Natural killer cell (primary cell): ENCODE measurements at regions not wholly inside any gene's neighbourhood (a gene's known extent, or its start where the extent isn't known, plus 50 kb on each side); places are given as distances from the start of the nearest gene placed in this dataset.

Experiments used
- ATAC-seq, 3 donors: fragments of 150-1000 bp in 2 of 3; fragments of 200-7000 bp in 1 of 3; cut with Tn5 transposase; 1 replicate in 1 of 3; 2 replicates in 2 of 3; pipeline ENCODE4 v1.10.0; 2021; ENCODE audit warnings: mild to moderate bottlenecking in 2 of 3, moderate library complexity in 2 of 3
- DNase-seq, 2 donors: peaks; one replicate each; pipeline versions ENCODE4 v3.0.0 to v3.0.0-alpha.2; 2013 to 2021; ENCODE audit warnings: mixed read lengths in 1 of 2
- H3K27ac ChIP-seq: one replicate; pipeline ENCODE4 v1.5.1; 2013; ENCODE audit warnings: mild to moderate bottlenecking, low read length
- H3K27me3 ChIP-seq: one replicate; pipeline ENCODE4 v1.6.1; 2013; ENCODE audit warnings: low read length; ENCODE audit not compliant: control insufficient read depth, insufficient read depth
- H3K36me3 ChIP-seq: one replicate; pipeline ENCODE4 v1.6.1; 2013; ENCODE audit warnings: low read length; ENCODE audit not compliant: control insufficient read depth, insufficient read depth
- H3K4me1 ChIP-seq: one replicate; pipeline ENCODE4 v1.6.1; 2013; ENCODE audit warnings: low read length; ENCODE audit not compliant: control insufficient read depth, insufficient read depth
- H3K4me3 ChIP-seq: one replicate; pipeline ENCODE4 v1.5.1; 2013; ENCODE audit warnings: low read length
- H3K9me3 ChIP-seq: one replicate; pipeline ENCODE4 v1.6.1; 2013; ENCODE audit warnings: low read length; ENCODE audit not compliant: control insufficient read depth, insufficient read depth
- H3K27ac Mint-ChIP-seq, 2 donors: one replicate each; pipeline ENCODE4 v1.8.0; 2022; ENCODE audit warnings: mild to moderate bottlenecking in 2 of 2, mixed read lengths in 2 of 2, moderate library complexity in 1 of 2
- H3K27me3 Mint-ChIP-seq, 2 donors: one replicate each; pipeline ENCODE4 v1.8.0; 2022; ENCODE audit warnings: low read depth in 2 of 2, mixed read lengths in 2 of 2
- H3K36me3 Mint-ChIP-seq: one replicate; pipeline ENCODE4 v1.8.0; 2022; ENCODE audit warnings: mixed read lengths
- H3K4me1 Mint-ChIP-seq, 2 donors: one replicate each; pipeline ENCODE4 v1.8.0; 2022; ENCODE audit warnings: mixed read lengths in 2 of 2
- H3K4me3 Mint-ChIP-seq: one replicate; pipeline ENCODE4 v1.8.0; 2022; ENCODE audit warnings: mild to moderate bottlenecking, moderate library complexity, mixed read lengths
- H3K9me3 Mint-ChIP-seq, 2 donors: one replicate each; pipeline ENCODE4 v1.8.0; 2022; ENCODE audit warnings: mixed read lengths in 2 of 2
- WGBS: methylation state at CpG from one replicate; pipeline ENCODE4 v1.1.7; 2013; ENCODE audit warnings: missing lambda C conversion rate; ENCODE audit not compliant: insufficient coverage; 5-methylcytosine and 5-hydroxymethylcytosine counted together
- intact Hi-C: fragments of 100-400 bp; cut with micrococcal nuclease; formaldehyde crosslinking; loops from one replicate; pipeline ENCODE4 v1.14.2; 2022
- TF ChIP-seq, protein P1 (sequence below): fragments of 200-600 bp; IDR thresholded peaks from one replicate; pipeline ENCODE4 v1.8.0; 2022; ENCODE audit warnings: antibody characterized with exemption

GRCh38 chr3:14334136-14334535 is 68.3 kb upstream of the SLC6A6 start:
- H3K4me3 Mint-ChIP-seq = no peak overlapping the region
- no peaks in the 10 kb centered on the region for H3K36me3 Mint-ChIP-seq
- WGBS = 87% methylated on average over 2 of the region's 4 CpGs
- H3K9me3 Mint-ChIP-seq = no peaks in the 10 kb centered on the region
- H3K27ac ChIP-seq = no peak overlapping the region
- H3K4me1 ChIP-seq = no peaks in the 10 kb centered on the region
- TF ChIP-seq, protein P1, sequence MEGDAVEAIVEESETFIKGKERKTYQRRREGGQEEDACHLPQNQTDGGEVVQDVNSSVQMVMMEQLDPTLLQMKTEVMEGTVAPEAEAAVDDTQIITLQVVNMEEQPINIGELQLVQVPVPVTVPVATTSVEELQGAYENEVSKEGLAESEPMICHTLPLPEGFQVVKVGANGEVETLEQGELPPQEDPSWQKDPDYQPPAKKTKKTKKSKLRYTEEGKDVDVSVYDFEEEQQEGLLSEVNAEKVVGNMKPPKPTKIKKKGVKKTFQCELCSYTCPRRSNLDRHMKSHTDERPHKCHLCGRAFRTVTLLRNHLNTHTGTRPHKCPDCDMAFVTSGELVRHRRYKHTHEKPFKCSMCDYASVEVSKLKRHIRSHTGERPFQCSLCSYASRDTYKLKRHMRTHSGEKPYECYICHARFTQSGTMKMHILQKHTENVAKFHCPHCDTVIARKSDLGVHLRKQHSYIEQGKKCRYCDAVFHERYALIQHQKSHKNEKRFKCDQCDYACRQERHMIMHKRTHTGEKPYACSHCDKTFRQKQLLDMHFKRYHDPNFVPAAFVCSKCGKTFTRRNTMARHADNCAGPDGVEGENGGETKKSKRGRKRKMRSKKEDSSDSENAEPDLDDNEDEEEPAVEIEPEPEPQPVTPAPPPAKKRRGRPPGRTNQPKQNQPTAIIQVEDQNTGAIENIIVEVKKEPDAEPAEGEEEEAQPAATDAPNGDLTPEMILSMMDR = no peak
- H3K27ac Mint-ChIP-seq = no peak overlapping the region
- no peaks in the 10 kb centered on the region for H3K9me3 ChIP-seq
- DNase-seq (no peak), ATAC-seq (no peak)
- no peaks in the 10 kb centered on the region for H3K36me3 ChIP-seq
- no peaks in the 10 kb centered on the region for H3K27me3 ChIP-seq
- intact Hi-C loops = no loop called here
- H3K27me3 Mint-ChIP-seq = peaks cover 13 to 17% of the 10 kb centered on the region in 2 donors
- no peaks in the 10 kb centered on the region for H3K4me1 Mint-ChIP-seq
- H3K4me3 ChIP-seq = no peak overlapping the region

DNA sequence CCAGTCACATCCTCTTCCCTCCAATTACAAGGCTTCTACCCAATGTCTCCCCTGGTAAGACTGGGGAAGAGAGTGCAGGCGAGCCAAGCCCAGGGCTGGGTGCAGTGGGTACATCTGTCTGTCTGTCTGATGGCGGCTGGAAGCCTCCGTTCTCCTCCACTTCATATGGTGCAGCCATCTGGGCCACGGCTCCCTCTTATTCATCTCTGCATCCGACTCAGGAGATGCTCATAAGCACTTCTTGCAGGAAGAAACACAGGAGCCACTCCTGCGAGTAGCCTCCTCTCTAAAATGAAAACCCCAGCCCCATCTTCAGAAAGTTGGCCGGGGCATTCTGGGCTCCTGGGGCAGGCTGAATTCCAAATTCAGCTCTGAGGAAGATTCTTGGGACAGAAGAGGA is 67.5 kb upstream of the SLC6A6 start:
- H3K36me3 ChIP-seq = no peaks in the 10 kb centered on the region
- Mint-ChIP-seq H3K27me3 (peaks cover 6 to 13% of the 10 kb centered on the region in 2 donors), H3K9me3 (no peaks in the 10 kb centered on the region), H3K4me3 (no peak overlapping the region), H3K36me3 (no peaks in the 10 kb centered on the region), H3K27ac (no peak overlapping the region), H3K4me1 (no peaks in the 10 kb centered on the region)
- no peaks in the 10 kb centered on the region for H3K4me1 ChIP-seq
- intact Hi-C loops = no loop called here
- ATAC-seq (no peak), DNase-seq (no peak)
- WGBS = 85% methylated on average over 7 of the region's 7 CpGs
- TF ChIP-seq, protein P1 = no peak
- no peaks in the 10 kb centered on the region for H3K9me3 ChIP-seq
- no peaks in the 10 kb centered on the region for H3K27me3 ChIP-seq
- no peak overlapping the region for H3K4me3 ChIP-seq
- H3K27ac ChIP-seq = no peak overlapping the region

- H3K4me1 ChIP-seq = no peaks in the 10 kb centered on the region
- Mint-ChIP-seq H3K27ac (no peak overlapping the region), H3K4me3 (no peak overlapping the region), H3K27me3 (peaks cover 0 to 8% of the 10 kb centered on the region in 2 donors), H3K9me3 (no peaks in the 10 kb centered on the region), H3K36me3 (no peaks in the 10 kb centered on the region), H3K4me1 (no peaks in the 10 kb centered on the region)
- DNase-seq (no peak), ATAC-seq (no peak)
- H3K9me3 ChIP-seq = no peaks in the 10 kb centered on the region
- H3K27ac ChIP-seq = no peak overlapping the region
- intact Hi-C loops = no loop called here
- H3K27me3 ChIP-seq = no peaks in the 10 kb centered on the region
- TF ChIP-seq, protein P1 = no peak
- WGBS = 60% methylated on average over 9 of the region's 10 CpGs
- H3K36me3 ChIP-seq = no peaks in the 10 kb centered on the region
- no peak overlapping the region for H3K4me3 ChIP-seq
These were observed 66.3 kb upstream of the SLC6A6 start for GRCh38 chr3:14335774-14336748.
